Kidney (tissue), 13 donors: ENCODE measurements at regions not wholly inside any gene's neighbourhood (a gene's known extent, or its start where the extent isn't known, plus 50 kb on each side); places are given as distances from the start of the nearest gene placed in this dataset.
"Not testable (repeated sequence)": the region's sequence is repeated elsewhere in the genome, so short reads cannot be mapped to it uniquely, and the experiment has no call there.

Source experiments
- DNase-seq, 5 donors: peaks; one replicate each; pipeline ENCODE4 v3.0.0-alpha.2; 2013 to 2020
- FAIRE-seq: peaks from 2 replicates; lab custom pipeline; 2012; peaks lifted over from hg19 to GRCh38; lab: Jason Lieb, UNC
- H3K27ac ChIP-seq, 2 donors: one replicate each; pipeline ENCODE4 v1.7.0; 2013; ENCODE audit warnings: low read depth in 2 of 2, low read length in 2 of 2, inconsistent platforms in 1 of 2
- H3K27me3 ChIP-seq: one replicate; pipeline ENCODE4 v1.7.1; 2013; ENCODE audit warnings: low read length, inconsistent platforms; ENCODE audit not compliant: control insufficient read depth, insufficient read depth
- H3K36me3 ChIP-seq, 3 donors: one replicate each; pipeline versions ENCODE4 v1.7.0 to v1.7.1; 2013; ENCODE audit warnings: low read length in 3 of 3, control low read depth in 1 of 3, inconsistent platforms in 1 of 3; ENCODE audit not compliant: insufficient read depth in 3 of 3, control insufficient read depth in 2 of 3
- H3K4me1 ChIP-seq, 3 donors: one replicate each; pipeline versions ENCODE4 v1.7.0 to v1.7.1; 2013; ENCODE audit warnings: low read length in 3 of 3, inconsistent platforms in 1 of 3, low read depth in 1 of 3; ENCODE audit not compliant: control insufficient read depth in 2 of 3, insufficient read depth in 2 of 3
- H3K4me3 ChIP-seq, 3 donors: one replicate each; pipeline versions ENCODE4 v1.7.0 to v1.8.1; 2013; ENCODE audit warnings: low read length in 3 of 3, control low read depth in 1 of 3, inconsistent platforms in 1 of 3
- H3K9ac ChIP-seq, 3 donors: one replicate each; pipeline versions ENCODE4 v1.7.0 to v1.7.1; 2013; ENCODE audit warnings: low read length in 3 of 3, control low read depth in 1 of 3, inconsistent platforms in 1 of 3
- H3K9me3 ChIP-seq, 3 donors: one replicate each; pipeline versions ENCODE4 v1.7.0 to v1.7.1; 2013; ENCODE audit warnings: low read length in 3 of 3, control low read depth in 1 of 3, inconsistent platforms in 1 of 3; ENCODE audit not compliant: control insufficient read depth in 2 of 3, insufficient read depth in 1 of 3
- CTCF ChIP-seq: IDR thresholded peaks from 3 replicates; pipeline ENCODE4 v1.5.1; 2012; ENCODE audit warnings: mild to moderate bottlenecking, moderate library complexity, borderline replicate concordance; ENCODE audit not compliant: insufficient read depth; ENCODE audit errors: extremely low read depth
- intact Hi-C: fragments of 100-400 bp; cut with DNase I; formaldehyde crosslinking; loops from one replicate; pipeline ENCODE4 v1.11.1; 2022
- donor health status: control.
- donor health status: control.
- donor health status: control.
- donor health status: control.
- donor health status: control.
- donor health status: DM: yes; HTN: yes; CAD: no.
- donor health status: Normal renal cell carcinoma (clear cell type).

- TF ChIP-seq CTCF, result no peak
- intact Hi-C loops, result no loop called here
- no peak overlapping the region for H3K9ac ChIP-seq
Measured at GRCh38 chr6:125587666-125588632, 161.5 kb upstream of the HEY2 start.

GRCh38 chr6:125591796-125592195 lies 157.6 kb upstream of the HEY2 start:
- FAIRE-seq, DNase-seq, H3K36me3 ChIP-seq, H3K4me3 ChIP-seq, intact Hi-C loops, H3K4me1 ChIP-seq, H3K9ac ChIP-seq, H3K27ac ChIP-seq, H3K27me3 ChIP-seq, H3K9me3 ChIP-seq: not testable (repeated sequence)

More at GRCh38 chr6:125587666-125588632, 161.5 kb upstream of the HEY2 start:
- Histone ChIP-seq H3K27ac (no peak overlapping the region), H3K36me3 (no peaks in the 10 kb centered on the region), H3K4me3 (no peak overlapping the region), H3K9me3 (no peaks in the 10 kb centered on the region), H3K4me1 (no peaks in the 10 kb centered on the region), H3K27me3 (no peaks in the 10 kb centered on the region)
- DNase-seq (no peak), FAIRE-seq (no peak)

- no peaks in the 10 kb centered on the region for H3K9me3 ChIP-seq
- no peak overlapping the region for H3K9ac ChIP-seq
- H3K4me3 ChIP-seq, result no peak overlapping the region
- no peak for DNase-seq
- no peak overlapping the region for H3K27ac ChIP-seq
- intact Hi-C loops, result no loop called here
- no peak for FAIRE-seq
- H3K27me3 ChIP-seq, result no peaks in the 10 kb centered on the region
- peaks cover 0 to 3% (median 0%) of the 10 kb centered on the region in 3 donors for H3K4me1 ChIP-seq
- no peak for TF ChIP-seq CTCF
- H3K36me3 ChIP-seq, result no peaks in the 10 kb centered on the region
Measured at GRCh38 chr6:125593746-125594145, 155.7 kb upstream of the HEY2 start.

DNA sequence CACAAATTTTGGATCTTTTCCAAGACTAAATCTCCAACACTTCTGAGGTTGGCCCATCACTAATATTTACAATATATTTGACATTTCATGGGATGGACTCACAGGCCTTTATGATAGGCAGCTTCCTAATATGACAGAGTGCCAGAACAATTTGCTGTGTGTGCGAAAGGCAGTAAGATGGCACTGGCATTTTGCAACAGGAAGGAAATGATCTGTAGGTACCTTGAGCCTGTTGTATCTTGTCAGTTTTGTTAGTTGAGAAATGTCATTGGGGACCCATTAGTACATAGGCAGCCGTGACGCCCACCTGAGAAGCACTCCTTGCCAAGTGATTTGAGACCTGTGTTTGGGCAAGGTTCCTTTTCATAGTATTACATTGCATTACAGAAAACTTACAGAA lies 153.4 kb upstream of the HEY2 start:
- TF ChIP-seq CTCF, result no peak
- Histone ChIP-seq H3K36me3 (no peaks in the 10 kb centered on the region), H3K9me3 (no peaks in the 10 kb centered on the region), H3K4me3 (no peak overlapping the region), H3K27me3 (no peaks in the 10 kb centered on the region), H3K27ac (no peak overlapping the region), H3K9ac (no peak overlapping the region), H3K4me1 (peaks cover 0 to 3% (median 0%) of the 10 kb centered on the region in 3 donors)
- no peak for DNase-seq
- intact Hi-C loops, result no loop called here
- no peak for FAIRE-seq
